Stomach (tissue), 8 donors: ENCODE measurements at regions not wholly inside any gene's neighbourhood (a gene's known extent, or its start where the extent isn't known, plus 50 kb on each side); places are given as distances from the start of the nearest gene placed in this dataset.

Experiments
- DNase-seq, 2 donors: peaks; one replicate each; pipeline versions ENCODE4 v3.0.0 to v3.0.0-alpha.2; 2013 to 2019
- H3K27ac ChIP-seq, 5 donors: fragments of 200-600 bp in 4 of 5; sonication (generic) in 4 of 5; one replicate each; pipeline ENCODE4 v1.5.1; 2013 to 2019; ENCODE audit warnings: mild to moderate bottlenecking in 1 of 5, moderate library complexity in 1 of 5
- H3K27me3 ChIP-seq, 3 donors: fragments of 200-600 bp; sonication (generic); one replicate each; pipeline ENCODE4 v1.5.1; 2017 to 2019; ENCODE audit warnings: mixed run types in 1 of 3
- H3K36me3 ChIP-seq, 4 donors: fragments of 200-600 bp; sonication (generic); 1 replicate in 3 of 4; 2 replicates in 1 of 4; pipeline ENCODE4 v1.5.1; 2016 to 2019
- H3K4me1 ChIP-seq, 4 donors: fragments of 200-600 bp; sonication (generic); one replicate each; pipeline ENCODE4 v1.5.1; 2016 to 2019
- H3K4me3 ChIP-seq, 4 donors: fragments of 200-600 bp; sonication (generic) in 3 of 4; one replicate each; pipeline ENCODE4 v1.5.1; 2016 to 2019; ENCODE audit warnings: mild to moderate bottlenecking in 1 of 4
- H3K9me3 ChIP-seq, 4 donors: fragments of 200-600 bp; sonication (generic); one replicate each; pipeline ENCODE4 v1.5.1; 2016 to 2019
- EP300 ChIP-seq: sonication (generic); formaldehyde crosslinking; IDR thresholded peaks from one replicate; pipeline ENCODE4 v1.6.1; 2017; ENCODE audit warnings: antibody characterized with exemption
- POLR2A ChIP-seq, 4 donors: fragments of 450-650 bp; IDR thresholded peaks; one replicate each; pipeline ENCODE4 v1.6.1; 2016; ENCODE audit warnings: antibody characterized with exemption in 4 of 4, control low read depth in 2 of 4, mild to moderate bottlenecking in 1 of 4, moderate library complexity in 1 of 4
- POLR2AphosphoS5 ChIP-seq, 3 donors: sonication (generic); formaldehyde crosslinking; IDR thresholded peaks; one replicate each; pipeline ENCODE4 v1.6.1; 2016; ENCODE audit warnings: antibody characterized with exemption in 3 of 3
- WGBS, 5 donors: extraction: QIAGEN DNeasy Blood & Tissue Kit in 3 of 5; methylation state at CpG; one replicate each; pipeline versions ENCODE4 v1.1.5 to v1.1.7; 2013 to 2018; 5-methylcytosine and 5-hydroxymethylcytosine counted together
- intact Hi-C: fragments of 100-400 bp; cut with DNase I; formaldehyde crosslinking; loops from one replicate; pipeline ENCODE4 v1.15.1; 2023; ENCODE audit warnings: low total_unique reads
- TF ChIP-seq, protein P1 (sequence below), 7 experiments: fragments of 450-650 bp in 4 of 7; fragments of 200-600 bp in 3 of 7; sonication (generic) in 3 of 7; IDR thresholded peaks; one replicate each; pipeline ENCODE4 v1.5.1; 2016 to 2019; ENCODE audit warnings: antibody characterized with exemption in 7 of 7, control low read depth in 2 of 7, mild to moderate bottlenecking in 1 of 7
- donor health status: healthy with polysubstance abuse.
- donor health status: Bipolar disorder and iron deficiency.
- donor health status: healthy.

DNA sequence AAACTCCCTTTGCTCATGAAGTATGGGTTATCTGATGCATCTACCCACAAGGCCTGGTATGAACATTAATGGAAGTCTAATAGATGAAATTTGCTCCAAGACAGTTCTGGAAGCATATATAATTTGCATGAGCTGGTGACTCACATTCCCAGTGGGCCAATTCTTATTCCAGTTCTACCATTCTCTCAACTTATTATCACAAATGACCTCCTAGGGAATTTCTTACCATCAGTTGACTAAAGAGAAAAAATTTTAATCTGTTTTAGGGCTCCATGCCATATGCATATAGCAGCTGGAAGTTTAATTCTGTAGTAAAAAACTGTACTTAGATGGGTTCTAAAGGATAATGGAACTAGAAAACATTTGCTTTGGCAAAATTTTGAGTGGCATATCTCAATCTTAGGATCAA lies 165.2 kb upstream of the COL3A1 start:
- Histone ChIP-seq H3K27ac (no peak overlapping the region), H3K4me1 (peaks cover 0 to 5% (median 0%) of the 10 kb centered on the region in 4 donors), H3K9me3 (peaks cover 0 to under 1% (median under 1%) of the 10 kb centered on the region in 4 donors), H3K36me3 (no peaks in the 10 kb centered on the region), H3K4me3 (no peak overlapping the region), H3K27me3 (no peaks in the 10 kb centered on the region)
- TF ChIP-seq POLR2AphosphoS5 (IDR thresholded peaks at IDR 0.05) (no peak), POLR2A (IDR thresholded peaks at IDR 0.05) (no peak), EP300 (no peak)
- TF ChIP-seq, protein P1, sequence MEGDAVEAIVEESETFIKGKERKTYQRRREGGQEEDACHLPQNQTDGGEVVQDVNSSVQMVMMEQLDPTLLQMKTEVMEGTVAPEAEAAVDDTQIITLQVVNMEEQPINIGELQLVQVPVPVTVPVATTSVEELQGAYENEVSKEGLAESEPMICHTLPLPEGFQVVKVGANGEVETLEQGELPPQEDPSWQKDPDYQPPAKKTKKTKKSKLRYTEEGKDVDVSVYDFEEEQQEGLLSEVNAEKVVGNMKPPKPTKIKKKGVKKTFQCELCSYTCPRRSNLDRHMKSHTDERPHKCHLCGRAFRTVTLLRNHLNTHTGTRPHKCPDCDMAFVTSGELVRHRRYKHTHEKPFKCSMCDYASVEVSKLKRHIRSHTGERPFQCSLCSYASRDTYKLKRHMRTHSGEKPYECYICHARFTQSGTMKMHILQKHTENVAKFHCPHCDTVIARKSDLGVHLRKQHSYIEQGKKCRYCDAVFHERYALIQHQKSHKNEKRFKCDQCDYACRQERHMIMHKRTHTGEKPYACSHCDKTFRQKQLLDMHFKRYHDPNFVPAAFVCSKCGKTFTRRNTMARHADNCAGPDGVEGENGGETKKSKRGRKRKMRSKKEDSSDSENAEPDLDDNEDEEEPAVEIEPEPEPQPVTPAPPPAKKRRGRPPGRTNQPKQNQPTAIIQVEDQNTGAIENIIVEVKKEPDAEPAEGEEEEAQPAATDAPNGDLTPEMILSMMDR (IDR thresholded peaks at IDR 0.05) = no peak
- DNase-seq = peak in 1 of 2 donors; percentile 54
- intact Hi-C loops = no loop called here

GRCh38 chr2:188810586-188810985 lies 163.6 kb upstream of the COL3A1 start:
- DNase-seq = peak in 1 of 2 donors; percentile 50
- Histone ChIP-seq H3K4me1 (peaks cover 0 to 5% (median 0%) of the 10 kb centered on the region in 4 donors), H3K9me3 (no peaks in the 10 kb centered on the region), H3K4me3 (no peak overlapping the region), H3K36me3 (no peaks in the 10 kb centered on the region), H3K27ac (no peak overlapping the region), H3K27me3 (no peaks in the 10 kb centered on the region)
- 87 to 96% (median 92%) methylated on average over 2 of the region's 2 CpGs for whole genome bisulfite sequencing, 5 donors
- intact Hi-C loops = no loop called here
- no peak for TF ChIP-seq POLR2AphosphoS5 (IDR thresholded peaks at IDR 0.05)
- TF ChIP-seq POLR2A (IDR thresholded peaks at IDR 0.05) = no peak
- TF ChIP-seq, protein P1 (IDR thresholded peaks at IDR 0.05) = no peak
- no peak for TF ChIP-seq EP300

DNA sequence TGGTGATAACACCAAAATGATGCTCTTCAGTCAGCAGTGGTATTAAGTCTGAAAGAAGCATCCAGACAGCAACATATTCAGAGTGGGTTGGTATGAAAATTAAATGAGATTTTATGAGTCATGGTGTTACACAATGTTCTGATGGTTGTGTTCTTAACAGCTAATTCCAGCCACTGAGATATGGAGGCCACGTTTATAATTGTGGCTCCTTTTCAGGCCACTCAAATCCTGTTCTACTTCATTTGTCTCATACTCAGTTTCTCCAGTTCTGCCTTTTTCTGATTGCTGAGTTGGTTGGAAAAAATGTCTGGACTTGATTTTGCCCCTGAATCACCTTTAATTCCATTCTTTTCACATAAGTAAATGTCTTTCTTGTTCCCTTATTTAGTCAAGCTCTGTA lies 162.7 kb upstream of the COL3A1 start:
- DNase-seq = no peak
- 21 to 42% (median 41%) methylated on average over 1 of the region's 1 CpG for WGBS, 5 donors
- Histone ChIP-seq H3K4me3 (no peak overlapping the region), H3K4me1 (peaks cover 0 to 5% (median 0%) of the 10 kb centered on the region in 4 donors), H3K27ac (no peak overlapping the region), H3K9me3 (no peaks in the 10 kb centered on the region), H3K27me3 (no peaks in the 10 kb centered on the region), H3K36me3 (no peaks in the 10 kb centered on the region)
- intact Hi-C loops = no loop called here
- TF ChIP-seq POLR2AphosphoS5 (IDR thresholded peaks at IDR 0.05) (peak in 1 of 3 donors; percentile 31), EP300 (no peak)
- TF ChIP-seq, protein P1 (IDR thresholded peaks at IDR 0.05) = no peak

DNA sequence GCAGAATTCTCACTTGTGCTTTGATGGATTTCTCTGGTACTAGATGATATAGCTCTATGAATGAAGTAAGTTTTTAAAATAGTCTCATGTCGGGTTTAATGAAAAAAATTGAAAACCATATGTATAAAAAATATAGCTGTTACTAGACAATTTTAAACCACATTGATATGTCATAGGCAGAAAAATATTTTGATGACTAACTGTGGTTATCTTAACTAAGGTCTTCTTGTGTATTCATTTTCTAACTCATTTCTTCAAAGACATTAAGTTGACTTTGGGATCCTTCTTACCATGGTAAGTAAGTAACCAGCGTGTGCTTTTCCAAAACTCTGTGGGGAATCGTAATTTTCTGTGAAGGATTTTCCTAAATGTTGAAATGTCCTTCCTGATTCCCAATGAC lies 160.9 kb upstream of the COL3A1 start:
- intact Hi-C loops = no loop called here
- no peak for DNase-seq
- H3K4me3 ChIP-seq = no peak overlapping the region
- no peaks in the 10 kb centered on the region for H3K36me3 ChIP-seq
- WGBS, 5 donors = 83 to 92% (median 86%) methylated on average over 3 of the region's 3 CpGs
- no peak overlapping the region for H3K27ac ChIP-seq
- H3K9me3 ChIP-seq = no peaks in the 10 kb centered on the region
- H3K4me1 ChIP-seq = peaks cover 0 to 5% (median 0%) of the 10 kb centered on the region in 4 donors
- TF ChIP-seq EP300 = no peak
- no peak for TF ChIP-seq POLR2AphosphoS5 (IDR thresholded peaks at IDR 0.05)
- no peak for TF ChIP-seq POLR2A (IDR thresholded peaks at IDR 0.05)
- TF ChIP-seq, protein P1 (IDR thresholded peaks at IDR 0.05) = no peak
- no peaks in the 10 kb centered on the region for H3K27me3 ChIP-seq
